GM21723 (cell line): ENCODE measurements at regions not wholly inside any gene's neighbourhood (a gene's known extent, or its start where the extent isn't known, plus 50 kb on each side); places are given as distances from the start of the nearest gene placed in this dataset.

Source experiments
- ATAC-seq: cut with Tn5 transposase; IDR thresholded peaks from one replicate; pipeline ENCODE4 v1.9.1; 2021; ENCODE audit warnings: mild to moderate bottlenecking, moderate library complexity; ENCODE audit not compliant: unreplicated experiment

- ATAC-seq = no peak
These were observed 92.5 kb upstream of the MAP2 start for GRCh38 chr2:209331291-209331844.

DNA sequence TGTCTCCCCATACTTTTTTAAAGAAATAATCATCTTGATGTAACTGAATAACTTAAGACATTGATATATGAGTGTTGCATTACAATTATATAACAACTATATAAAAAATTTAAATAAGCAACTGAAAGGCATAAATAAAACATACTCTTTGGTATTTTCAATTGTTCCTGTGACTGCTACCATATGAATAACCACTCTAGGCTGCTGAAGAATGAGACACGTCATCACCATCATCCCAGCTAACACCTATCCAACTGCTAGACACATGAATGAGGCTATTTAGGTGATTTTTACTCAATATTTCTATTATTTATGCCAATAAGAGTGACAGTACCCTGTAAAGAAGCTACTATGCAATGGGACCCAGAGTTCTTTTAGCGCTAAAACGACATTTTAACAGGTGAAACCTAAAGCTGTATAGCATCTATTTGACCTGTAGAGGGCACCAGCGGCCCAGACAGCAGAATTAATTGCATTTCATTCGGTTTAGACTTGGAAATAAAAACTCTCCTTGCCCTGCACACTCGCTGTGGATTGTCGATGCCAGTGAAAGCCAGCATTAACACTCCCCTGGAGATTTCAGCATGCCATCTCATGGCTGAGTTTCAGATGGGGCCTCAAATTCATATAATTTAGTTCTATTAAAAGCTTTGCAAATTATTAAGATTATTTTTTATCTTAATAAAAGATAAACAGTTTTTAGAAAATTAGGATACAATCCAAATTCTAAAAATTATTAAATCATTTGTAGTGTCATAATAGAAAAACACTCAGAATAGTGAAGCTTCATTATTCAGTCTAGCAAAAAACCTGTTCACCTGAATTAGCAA lies 89.4 kb upstream of the MAP2 start:
- ATAC-seq = peak; percentile 94

GRCh38 chr2:209340522-209340921 lies 83.3 kb upstream of the MAP2 start:
- ATAC-seq = no peak

- ATAC-seq = no peak
These were observed 79.5 kb upstream of the MAP2 start for GRCh38 chr2:209344349-209344748.

GRCh38 chr2:209348433-209348832 lies 75.4 kb upstream of the MAP2 start:
- no peak for ATAC-seq

GRCh38 chr2:209351636-209352035 lies 72.2 kb upstream of the MAP2 start:
- no peak for ATAC-seq

DNA sequence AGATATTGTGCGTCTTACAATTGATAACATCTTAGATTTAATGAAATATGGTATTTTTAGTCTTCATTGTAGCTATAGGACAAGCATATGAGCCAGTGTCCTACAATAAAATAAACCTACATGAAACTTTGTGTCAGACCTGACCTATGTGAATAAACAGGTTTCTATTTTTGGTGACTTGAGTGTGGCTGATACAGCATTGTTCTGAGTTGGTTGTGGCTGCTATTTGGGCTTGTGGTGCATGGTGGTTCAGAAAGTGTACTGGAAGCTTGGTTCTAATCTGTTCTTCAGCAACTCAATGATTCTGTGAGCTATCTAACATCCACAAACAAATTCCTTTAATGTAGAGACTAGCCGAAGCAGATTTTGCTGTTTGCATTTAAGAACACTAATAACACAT lies 64.9 kb upstream of the MAP2 start:
- ATAC-seq = no peak

- ATAC-seq = no peak
These were observed 56.6 kb upstream of the MAP2 start for GRCh38 chr2:209367075-209367747.

- ATAC-seq = no peak
These were observed 55.4 kb upstream of the MAP2 start for GRCh38 chr2:209368406-209368805.

DNA sequence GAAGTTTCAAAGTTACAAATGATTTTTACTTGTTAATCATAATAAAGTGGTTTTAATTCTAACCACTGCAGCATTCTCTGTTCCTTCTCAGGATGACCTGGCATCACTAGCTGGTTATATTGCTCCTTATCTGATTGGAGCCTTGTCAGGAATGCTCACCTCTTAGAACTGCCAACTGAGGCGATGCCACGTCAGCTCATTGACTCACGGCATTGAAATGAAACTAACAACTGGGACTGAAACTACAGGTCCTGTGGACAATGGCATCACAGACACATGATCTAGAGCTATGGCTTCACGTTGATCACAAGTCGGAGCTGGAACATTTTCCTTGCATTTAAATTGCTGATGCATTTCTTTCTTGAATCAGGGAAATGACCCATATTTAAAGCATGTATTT lies 54.9 kb upstream of the MAP2 start:
- ATAC-seq = peak; percentile 90

DNA sequence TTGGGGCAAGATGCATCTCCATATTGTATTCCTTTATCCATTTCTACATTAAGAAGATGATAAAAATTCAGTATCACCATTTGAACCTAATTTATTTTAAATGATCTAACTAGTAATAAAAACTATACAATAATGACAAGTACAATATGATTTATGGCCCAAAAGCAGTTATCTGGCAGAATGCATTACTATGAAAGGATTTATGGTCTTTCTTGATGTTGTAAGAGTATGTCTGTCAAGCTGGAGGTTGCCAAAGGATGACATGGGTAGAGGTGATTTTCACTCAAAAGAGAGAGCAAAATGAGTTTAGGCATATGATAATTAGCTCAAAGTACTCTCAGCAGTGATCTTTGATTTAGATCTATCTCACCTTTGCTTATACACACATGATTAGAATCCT lies 54.2 kb upstream of the MAP2 start:
- ATAC-seq = no peak

- ATAC-seq = no peak
These were observed 52.4 kb upstream of the MAP2 start for GRCh38 chr2:209371407-209371806.
